ENCODE measurements at regions not wholly inside any gene's neighbourhood (a gene's known extent, or its start where the extent isn't known, plus 50 kb on each side); places are given as distances from the start of the nearest gene placed in this dataset.

GRCh38 chr3:22244761-22245521, 493.9 kb upstream of the ZNF385D start:
- no peak for TF ChIP-seq EZH2 (IDR thresholded peaks at IDR 0.05; ENCODE audit: borderline replicate concordance, low read depth, low read length, severe bottlenecking)
- TF ChIP-seq, protein P1, sequence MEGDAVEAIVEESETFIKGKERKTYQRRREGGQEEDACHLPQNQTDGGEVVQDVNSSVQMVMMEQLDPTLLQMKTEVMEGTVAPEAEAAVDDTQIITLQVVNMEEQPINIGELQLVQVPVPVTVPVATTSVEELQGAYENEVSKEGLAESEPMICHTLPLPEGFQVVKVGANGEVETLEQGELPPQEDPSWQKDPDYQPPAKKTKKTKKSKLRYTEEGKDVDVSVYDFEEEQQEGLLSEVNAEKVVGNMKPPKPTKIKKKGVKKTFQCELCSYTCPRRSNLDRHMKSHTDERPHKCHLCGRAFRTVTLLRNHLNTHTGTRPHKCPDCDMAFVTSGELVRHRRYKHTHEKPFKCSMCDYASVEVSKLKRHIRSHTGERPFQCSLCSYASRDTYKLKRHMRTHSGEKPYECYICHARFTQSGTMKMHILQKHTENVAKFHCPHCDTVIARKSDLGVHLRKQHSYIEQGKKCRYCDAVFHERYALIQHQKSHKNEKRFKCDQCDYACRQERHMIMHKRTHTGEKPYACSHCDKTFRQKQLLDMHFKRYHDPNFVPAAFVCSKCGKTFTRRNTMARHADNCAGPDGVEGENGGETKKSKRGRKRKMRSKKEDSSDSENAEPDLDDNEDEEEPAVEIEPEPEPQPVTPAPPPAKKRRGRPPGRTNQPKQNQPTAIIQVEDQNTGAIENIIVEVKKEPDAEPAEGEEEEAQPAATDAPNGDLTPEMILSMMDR (IDR thresholded peaks at IDR 0.05; ENCODE audit: borderline replicate concordance, extremely low read depth, low read length, poor library complexity, severe bottlenecking), result no peak

Data from DND-41 (cell line).